NCI-H69 (cell line): ENCODE measurements at regions not wholly inside any gene's neighbourhood (a gene's known extent, or its start where the extent isn't known, plus 50 kb on each side); places are given as distances from the start of the nearest gene placed in this dataset.
"Not testable (repeated sequence)": the region's sequence is repeated elsewhere in the genome, so short reads cannot be mapped to it uniquely, and the experiment has no call there.

Source experiments
- DNase-seq: peaks from one replicate; lab custom pipeline; 2025; lab: John Stamatoyannopoulos, UW

DNA sequence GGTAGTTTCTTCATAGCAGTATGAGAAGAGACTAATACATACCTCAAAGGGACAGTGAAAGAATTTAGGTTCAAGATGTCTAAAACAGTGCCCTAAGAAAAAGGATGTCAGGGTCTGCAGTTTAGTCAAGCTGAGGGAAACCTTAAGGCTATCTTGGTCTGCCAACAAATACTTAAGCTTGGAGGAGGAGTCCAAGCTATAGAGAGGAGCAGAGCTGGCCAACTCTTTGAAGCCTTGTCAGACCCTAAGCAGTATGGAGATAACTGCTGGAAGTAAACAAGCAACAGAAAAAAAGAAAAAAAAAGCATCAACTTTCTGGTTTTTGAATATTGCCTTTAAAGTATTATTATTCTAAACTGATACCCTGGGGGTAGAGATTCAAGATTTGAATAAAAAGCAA is 1518.1 kb downstream of the GRIK2 start:
- DNase-seq, result no peak

DNA sequence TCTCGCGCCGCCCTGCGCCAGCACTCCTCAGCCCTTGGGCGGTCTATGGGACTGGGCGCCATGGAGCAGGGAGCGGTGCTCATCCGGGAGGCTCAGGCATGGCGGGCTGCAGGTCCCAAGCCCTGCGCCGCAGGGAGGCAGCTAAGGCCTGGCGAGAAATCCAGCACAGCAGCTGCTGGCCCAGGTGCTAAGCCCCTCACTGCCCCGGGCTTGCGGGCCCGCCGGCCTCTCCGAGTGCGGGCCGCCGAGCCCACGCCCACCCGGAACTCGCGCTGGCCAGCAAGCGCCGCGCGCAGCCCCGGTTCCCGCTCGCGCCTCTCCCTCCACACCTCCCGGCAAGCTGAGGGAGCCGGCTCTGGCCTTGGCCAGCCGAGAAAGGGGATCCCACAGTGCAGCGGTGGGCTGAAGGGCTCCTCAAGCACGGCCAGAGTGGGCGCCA is 1517.2 kb downstream of the GRIK2 start:
- DNase-seq, result not testable (repeated sequence)

DNA sequence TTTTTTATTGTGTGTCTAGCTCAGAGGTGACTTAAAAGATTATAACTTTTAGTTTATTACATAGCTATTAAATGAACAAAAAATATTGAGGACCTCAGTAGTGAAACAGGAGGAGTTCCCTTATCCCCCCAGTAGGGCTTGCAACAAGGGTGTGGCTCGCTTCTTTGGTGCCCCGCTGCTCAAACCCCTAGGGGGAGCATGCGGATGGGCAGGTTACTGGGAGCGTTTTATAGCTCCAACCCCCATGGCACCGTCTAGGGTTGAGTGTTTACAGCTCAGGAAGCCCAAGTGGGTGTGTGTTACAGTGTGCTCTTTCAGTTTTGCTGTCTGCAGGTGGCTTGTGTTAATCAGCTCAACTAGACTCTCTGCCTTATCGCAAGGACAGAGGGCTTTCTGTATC is 1513.7 kb downstream of the GRIK2 start:
- DNase-seq, result peak; percentile 59

DNA sequence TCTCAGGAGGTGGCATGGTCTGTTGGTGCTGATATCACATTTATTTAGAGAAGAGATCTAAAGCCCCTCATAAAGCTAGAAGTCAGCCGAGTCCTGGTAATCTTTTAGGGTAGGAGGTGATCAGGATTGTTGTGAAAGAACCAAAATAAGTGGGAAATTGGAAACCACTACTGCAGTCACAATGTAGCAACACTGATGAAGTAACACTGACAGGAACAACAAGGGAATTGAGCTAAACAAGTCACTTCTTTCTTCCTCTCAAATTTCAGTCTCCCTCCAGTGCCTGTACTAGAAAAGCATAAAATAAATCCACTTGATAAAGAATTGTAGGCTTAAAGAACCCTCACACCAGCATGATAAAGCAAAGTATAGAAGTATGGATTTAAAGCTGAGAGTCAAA is 1509.0 kb downstream of the GRIK2 start:
- DNase-seq, result no peak

DNA sequence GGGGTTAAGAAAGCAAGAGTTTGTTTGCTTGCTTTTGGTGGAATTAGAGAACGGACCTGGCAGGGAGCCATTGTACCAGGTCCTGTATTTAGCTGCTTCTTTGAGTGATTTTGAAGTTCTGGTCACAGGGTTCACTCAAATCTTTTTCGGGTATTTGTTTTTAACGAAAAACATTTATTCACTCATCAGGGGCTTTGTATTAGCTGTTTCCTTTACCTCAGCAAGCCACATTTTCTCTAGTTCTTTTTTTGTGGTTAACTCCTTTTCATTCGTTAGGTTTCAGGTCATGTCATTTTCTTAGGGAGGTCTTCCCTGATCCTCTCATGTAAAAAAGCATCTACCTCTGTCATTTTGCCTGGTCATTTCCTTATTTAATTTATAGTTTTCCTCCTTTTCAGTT is 1502.2 kb downstream of the GRIK2 start:
- no peak for DNase-seq

DNA sequence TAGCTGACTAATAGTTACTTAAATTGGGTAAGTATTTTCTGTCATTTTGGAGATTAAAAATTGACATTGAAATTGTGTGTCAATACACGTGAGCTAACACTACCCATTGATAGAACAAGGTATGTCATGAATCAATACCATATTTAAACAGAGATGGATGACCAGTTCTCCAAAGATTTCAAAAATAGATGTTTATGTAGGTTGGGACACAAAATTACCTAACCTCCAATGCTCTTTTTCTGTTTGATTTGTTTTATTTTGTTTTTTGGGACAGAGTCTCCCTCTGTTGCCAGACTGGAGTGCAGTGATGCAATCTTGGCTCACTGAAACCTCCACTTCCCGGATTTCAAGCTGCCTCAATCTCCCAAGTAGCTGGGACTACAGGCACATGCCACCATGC is 1491.7 kb downstream of the GRIK2 start:
- no peak for DNase-seq

DNA sequence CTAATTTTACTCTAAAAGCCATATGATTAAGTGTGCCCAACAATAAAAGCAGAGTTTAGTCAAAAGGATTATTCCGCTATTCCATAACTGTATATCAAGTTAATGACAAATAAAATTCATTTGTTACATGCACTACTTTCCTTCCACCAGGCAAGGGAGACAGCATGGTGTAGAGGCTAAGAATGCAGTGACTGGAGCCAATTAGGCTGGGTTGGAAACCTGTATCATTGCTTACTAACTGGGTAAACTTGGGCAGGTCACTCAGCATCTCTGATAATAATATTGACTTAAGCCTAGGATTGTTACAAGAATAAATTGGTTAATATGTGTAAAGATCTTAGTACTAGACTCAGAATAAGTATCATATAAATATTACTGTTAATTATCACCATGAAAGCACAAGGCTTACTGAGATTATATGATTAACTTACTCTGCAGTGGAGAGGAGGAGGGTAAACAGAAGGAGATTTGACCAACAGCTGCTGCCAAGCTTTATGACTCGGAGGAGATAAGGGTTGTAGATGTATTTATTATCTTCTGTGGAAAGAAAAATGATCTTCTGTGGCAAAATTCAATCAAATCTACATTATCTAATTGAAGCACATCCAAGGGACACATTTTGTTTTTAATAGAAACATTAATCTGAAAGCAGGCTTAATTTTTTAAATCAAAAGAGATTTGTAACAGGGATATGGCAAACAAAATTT is 1459.9 kb downstream of the GRIK2 start:
- DNase-seq, result peak; percentile 52

DNA sequence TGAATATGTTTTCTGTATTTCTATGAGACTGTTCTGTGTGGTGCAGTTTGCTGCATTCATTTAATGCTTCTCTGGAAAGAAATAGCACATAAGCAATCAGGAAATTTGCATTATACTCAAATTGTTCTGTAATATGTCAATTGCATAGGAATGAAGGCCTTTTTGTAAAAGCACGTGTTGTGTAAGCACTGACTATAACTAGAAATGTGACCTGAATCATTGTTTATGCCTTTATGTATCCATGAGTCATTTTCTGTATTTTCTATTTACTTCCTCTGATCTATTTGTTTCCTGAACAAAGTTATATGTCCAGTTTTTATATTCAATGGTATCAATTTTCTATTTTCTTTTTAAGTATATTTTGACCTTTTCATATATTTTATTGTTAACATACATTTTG is 1455.3 kb downstream of the GRIK2 start:
- no peak for DNase-seq

DNA sequence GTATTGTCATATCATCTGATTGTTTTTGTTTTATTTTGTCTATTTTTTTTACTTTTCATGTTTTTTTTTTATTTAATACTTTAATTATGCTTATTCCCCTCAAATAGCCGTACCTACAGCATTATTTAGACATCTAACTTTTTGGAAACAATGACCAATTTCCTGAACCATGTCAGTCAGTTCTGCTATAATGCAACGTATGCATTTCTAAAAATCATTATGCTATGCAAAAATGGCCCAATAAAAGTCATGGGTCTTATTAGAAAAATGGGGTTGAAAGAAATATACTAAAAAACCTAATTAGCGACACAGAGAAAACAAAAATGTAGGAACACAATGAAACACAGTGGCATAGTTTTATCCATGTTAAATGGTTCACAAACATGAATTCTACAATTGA is 1454.7 kb downstream of the GRIK2 start:
- DNase-seq, result no peak

DNA sequence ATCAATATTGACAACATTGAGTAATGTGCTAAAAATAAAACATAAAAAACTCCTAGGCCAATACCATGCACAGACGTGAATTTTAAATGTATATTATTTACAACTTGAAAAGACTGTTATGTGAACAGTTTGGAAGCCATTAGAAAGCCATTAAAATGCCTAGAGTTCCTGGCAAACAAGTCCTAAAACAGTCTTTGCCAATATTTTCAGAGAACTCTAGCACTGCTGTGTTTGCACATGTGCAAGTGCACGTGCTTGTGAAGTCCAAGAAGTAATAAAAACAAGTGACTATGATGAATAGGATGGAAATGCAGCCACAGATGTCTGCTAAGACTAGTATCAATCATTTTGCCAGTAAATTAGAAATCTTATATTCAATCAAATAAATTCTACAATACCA is 1447.6 kb downstream of the GRIK2 start:
- DNase-seq, result no peak

DNA sequence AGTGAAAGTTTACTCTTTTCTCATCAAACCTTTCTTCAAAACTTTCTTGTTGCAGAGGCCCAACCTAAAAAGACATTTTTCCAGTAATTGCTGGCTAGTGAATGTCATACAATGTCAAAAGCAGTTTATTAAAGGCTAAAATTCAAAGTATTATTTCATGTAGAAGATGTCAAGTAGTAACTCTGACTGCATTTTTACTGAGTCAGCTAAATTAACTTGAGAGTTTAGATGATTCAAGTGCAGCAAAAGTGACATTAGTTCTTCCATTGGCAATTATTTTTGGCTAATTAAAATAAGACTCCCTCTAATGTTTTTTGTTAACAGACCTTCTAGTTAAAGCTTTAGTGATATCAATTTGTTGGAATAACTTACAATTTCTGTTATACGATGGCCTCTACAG is 1438.5 kb downstream of the GRIK2 start:
- DNase-seq, result no peak

DNA sequence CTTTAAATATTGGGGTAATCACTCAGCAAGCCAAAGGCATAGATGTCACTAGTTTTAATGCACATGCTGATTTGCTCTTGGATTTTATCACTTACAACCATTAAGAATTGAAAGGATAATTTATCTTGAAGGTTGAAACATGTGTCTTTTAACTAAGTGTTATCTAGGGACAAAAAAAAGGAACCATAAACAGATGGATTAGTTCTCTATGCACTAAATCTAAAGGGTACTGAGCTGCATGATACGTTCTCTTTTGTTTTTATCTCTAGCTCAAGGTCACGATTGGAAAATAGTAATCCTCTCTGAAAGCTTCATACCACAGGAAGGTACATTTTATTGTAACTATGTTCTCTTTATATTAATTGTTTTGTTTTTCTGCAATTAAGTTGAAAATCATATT is 1426.6 kb downstream of the GRIK2 start:
- DNase-seq, result no peak

DNA sequence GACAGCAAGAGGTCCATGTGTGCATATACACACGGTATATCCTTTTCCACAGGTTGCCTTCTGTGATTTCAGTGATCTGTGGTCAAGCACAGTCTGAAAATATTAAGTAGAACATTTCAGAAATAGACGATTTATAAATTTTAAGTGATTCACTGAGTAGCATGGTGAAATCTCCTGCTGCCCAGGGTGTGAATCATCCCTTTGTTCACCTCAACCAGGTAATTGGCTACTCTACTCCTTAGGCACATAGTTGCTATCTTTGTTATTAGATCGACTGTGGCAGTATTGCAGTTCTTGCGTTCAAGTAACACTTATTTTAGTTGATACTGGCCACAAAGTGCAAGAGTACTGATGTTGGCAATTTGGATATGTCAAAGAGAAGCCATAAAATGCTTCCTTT is 1421.7 kb downstream of the GRIK2 start:
- DNase-seq, result no peak

DNA sequence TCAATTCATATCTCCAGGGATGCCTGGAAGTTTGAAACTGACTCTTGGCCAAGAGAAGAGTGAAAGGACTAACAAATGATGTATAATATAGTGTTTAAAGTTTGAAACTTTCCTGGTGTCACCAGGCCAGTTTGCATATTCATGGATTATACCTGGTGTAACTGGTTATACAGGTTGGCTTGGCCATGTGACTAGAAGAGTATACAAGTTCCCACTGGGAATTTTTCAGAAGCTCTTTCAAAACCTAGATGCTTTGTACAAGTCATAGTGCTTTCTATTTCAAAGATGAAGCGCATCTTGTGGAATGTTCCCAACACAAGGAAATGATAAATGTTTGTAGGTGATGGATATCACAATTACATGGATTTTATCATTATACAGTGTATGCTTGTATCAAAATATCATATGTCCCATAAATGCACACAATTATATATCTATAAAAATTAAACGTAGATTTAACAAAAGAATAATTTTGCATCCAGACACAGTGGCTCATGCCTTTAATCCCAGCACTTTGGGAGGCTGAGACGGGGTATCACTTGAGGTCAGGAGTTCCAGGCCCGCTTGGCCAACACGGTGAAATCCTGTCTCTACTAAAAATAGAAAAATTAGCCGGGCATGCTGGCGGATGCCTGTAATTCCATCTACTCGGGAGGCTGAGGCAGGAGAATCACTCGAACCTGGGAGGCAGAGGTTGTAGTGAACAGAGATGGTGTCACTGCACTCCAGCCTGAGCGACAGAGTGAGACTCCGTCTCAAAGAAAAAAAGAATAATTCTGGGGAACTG is 1420.2 kb downstream of the GRIK2 start:
- no peak for DNase-seq

DNA sequence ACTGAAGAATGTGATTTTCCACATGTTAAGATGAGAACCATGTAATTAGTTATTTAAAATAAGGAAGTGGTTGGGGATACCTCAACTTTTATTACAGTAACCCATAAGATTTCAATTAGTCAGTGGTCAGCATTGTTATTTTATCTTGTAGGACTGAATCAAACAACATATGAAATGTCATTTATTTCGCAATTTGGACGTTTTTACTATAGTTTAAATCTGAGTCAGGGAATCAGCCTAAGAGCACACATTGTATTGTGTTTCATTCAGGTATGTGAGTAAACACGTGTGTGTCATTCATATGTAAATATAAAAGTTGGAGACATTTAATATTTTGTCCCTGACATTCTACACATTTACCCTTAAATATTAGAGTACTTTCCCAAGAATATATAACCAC is 1418.7 kb downstream of the GRIK2 start:
- no peak for DNase-seq

DNA sequence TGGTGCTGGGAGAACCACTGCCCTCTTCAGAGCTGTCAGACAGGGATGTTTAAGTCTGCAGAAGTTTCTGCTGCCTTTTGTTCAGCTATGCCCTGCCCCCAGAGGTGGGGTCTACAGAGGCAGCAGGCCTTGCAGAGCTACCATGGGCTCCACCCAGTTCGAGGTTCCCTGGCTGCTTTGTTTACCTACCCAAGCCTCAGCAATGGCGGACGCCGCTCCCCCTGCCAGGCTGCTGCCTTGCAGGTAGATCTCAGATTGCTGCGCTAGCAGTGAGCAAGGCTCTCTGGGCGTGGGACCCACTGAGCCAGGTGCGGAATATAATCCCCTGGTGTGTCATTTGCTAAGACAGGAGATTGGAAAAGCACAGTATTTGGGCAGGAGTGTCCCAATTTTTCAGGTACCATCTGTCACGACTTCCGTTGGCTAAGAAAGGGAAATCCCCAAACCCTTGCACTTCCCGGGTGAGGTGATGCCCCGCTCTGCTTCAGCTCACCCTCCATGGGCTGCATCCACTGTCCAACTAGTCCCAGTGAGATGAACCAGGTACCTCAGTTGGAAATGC is 1415.5 kb downstream of the GRIK2 start:
- DNase-seq, result not testable (repeated sequence)

DNA sequence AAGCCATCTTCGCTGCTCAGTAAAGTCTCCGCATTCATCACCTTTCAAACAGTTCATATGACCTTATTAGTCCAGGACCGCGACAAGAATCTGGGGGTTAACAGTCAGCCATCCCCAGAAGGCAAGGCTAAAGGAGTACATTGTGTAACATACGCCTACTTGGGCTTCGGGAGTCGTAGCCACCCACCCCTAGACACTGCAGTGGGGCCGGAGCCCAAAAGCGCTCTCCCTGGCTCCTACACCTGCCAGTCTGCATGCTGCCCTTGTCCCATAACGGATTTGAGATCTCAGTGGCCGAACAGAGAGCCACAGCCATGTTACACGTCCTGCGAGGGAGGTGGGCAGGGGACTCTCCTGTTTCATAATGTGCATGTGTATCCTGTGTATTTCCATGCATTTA is 1405.5 kb downstream of the GRIK2 start:
- DNase-seq, result no peak

DNA sequence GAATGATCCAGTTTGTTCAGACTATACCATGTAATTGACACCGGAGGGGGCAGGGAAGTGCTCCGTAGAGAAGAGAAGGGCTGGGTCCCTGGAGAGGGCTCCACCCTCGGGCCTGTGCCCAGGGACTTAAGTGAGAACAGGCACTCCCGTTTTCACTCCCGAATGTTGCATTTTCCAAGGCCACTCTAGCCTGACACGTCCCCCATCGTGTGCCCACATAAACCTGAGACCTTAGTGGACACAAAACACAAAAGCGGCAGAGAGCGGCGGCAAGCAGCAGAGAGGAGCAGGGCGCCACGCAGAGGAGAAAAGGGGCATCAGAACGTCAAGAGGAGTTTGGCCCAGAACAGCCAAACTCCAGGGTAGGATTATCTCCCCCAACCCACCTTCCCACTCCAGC is 1405.1 kb downstream of the GRIK2 start:
- peak; percentile 61 for DNase-seq

DNA sequence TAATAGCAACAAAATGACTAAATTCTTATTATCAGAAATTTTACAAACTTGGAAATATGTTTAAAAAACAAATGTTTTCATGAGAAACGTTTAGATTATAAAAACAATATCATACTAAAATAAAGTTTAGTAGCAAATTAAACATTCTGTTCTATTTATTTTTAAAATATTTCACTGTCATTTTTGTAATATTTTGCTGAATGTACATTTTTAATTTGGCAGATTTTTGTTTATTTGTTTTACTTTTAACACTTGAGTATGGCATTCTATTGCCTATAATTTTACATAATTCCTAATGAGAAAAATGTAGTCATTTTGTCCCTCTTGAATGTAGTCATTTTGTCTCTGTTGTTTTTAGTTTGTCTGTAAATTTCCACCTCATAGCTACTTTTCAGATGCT is 1400.2 kb downstream of the GRIK2 start:
- no peak for DNase-seq

DNA sequence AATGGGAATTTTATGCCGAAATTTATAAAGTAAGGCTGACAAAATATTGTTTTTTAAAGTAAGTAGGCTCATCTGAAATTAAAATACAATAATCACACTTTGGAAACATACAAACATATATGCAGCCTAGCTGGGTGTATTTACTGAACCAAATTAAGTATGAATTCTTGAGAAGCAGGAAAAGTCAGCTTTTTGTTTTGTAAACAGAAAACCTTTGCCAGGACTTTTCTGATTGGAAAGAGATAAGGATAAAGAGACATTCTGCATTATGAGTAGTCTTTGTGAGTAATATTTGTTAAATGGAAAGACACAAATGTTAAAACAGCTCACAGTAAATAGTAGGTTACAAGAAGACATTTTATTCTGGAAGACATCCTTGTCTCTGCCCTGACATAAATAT is 1380.8 kb downstream of the GRIK2 start:
- no peak for DNase-seq

DNA sequence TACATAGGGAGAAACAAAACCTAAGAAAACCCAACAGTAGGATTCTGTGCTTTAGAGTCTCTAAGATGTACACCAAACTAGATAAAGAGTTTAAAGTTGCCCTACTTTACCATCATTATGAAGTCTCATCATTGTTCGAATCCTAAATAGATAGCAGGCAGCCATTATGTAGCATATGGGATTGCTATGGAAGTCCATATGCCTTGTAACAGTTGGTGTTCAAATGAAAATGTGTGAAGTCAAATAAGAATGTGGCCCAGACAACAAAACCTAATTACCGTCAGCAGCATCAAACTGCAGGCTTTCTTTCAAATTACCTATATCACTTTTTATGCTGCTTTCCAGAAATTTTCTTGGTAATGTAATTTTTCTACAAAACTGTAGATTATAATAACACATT is 1380.1 kb downstream of the GRIK2 start:
- DNase-seq, result no peak

DNA sequence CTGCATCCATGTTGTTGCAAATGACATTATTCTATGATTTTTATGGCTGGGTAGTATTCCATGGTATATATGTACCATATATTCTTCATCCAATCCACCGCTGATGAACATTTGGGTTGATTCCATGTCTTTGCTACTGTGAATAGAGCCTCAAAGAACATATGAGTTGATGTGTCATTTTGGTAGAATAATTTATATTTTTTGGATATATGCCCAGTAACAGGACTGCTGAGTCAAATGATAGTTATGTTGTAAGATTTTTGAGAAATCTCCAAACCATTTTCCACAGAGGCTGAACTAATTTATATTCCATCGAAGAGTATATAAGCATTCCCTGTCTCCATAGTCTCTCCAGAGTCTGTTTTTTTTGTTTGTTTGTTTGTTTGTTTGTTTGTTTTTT is 1373.5 kb downstream of the GRIK2 start:
- no peak for DNase-seq

DNA sequence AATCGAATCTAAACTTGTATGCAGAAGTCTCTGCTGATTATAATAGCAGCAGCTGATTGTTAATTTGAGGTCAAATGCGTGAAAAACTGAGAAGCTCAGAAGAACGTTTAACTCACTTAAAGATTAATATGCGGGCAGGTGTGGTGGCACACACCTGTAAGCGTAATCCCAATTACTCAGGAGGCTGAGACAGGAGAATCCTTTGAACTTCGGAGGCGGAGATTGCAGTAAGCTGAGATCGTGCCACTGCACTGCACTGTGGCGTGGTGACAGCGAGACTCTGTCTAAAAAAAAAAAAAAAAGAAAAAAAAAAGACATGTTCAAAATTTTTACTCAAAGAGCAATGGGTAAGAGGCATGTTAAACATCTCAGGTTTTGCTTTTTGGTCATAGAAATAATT is 1370.8 kb downstream of the GRIK2 start:
- no peak for DNase-seq
